GM12875 (cell line): ENCODE measurements at regions not wholly inside any gene's neighbourhood (a gene's known extent, or its start where the extent isn't known, plus 50 kb on each side); places are given as distances from the start of the nearest gene placed in this dataset.
A peak's percentile ranks its signal among the peaks of the same experiment; 100 is the strongest.

Source experiments
- H3K4me3 ChIP-seq: one replicate; pipeline ENCODE4 v1.5.1; 2011; ENCODE audit warnings: low read depth, low read length, control low read depth
- TF ChIP-seq, protein P1 (sequence below): IDR thresholded peaks from 2 replicates; pipeline ENCODE4 v1.5.1; 2011; ENCODE audit warnings: low read depth, mild to moderate bottlenecking, control low read depth, inconsistent platforms, low read length, moderate library complexity, borderline replicate concordance; ENCODE audit not compliant: insufficient read depth

DNA sequence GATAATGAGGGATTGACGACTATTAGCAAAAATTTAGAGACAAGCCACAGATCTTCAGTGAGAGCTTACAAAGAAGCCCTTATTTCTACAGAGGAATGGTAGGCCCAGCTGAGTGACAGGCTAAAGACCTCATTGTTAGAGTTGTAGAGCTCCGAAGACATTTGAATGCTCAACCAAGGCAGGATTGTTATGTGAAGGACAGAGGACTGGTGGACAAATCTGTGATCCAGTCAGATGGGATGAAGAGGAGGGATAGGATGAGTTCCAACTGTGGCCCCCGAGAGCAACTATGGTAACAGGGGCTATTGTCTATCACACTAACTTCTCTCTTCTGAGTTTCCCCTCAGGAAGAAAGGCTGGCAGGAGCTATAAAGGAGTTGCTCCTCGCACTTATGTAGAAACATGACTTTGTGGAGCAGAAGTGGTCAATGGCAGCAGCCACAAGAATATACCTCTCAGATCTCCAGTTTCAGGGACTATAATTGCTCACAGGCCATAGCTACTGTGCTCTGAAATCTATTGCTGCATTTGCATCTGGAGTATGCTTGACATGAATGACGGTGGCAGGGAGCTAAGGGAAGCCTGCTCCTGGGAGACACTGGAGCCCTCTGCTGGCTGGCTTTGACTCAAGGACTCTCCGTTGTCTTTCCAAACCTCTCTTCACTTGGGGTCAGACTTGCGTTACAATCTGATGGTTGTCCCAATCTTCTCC is 50.3 kb upstream of the GREB1L start:
- TF ChIP-seq, protein P1, sequence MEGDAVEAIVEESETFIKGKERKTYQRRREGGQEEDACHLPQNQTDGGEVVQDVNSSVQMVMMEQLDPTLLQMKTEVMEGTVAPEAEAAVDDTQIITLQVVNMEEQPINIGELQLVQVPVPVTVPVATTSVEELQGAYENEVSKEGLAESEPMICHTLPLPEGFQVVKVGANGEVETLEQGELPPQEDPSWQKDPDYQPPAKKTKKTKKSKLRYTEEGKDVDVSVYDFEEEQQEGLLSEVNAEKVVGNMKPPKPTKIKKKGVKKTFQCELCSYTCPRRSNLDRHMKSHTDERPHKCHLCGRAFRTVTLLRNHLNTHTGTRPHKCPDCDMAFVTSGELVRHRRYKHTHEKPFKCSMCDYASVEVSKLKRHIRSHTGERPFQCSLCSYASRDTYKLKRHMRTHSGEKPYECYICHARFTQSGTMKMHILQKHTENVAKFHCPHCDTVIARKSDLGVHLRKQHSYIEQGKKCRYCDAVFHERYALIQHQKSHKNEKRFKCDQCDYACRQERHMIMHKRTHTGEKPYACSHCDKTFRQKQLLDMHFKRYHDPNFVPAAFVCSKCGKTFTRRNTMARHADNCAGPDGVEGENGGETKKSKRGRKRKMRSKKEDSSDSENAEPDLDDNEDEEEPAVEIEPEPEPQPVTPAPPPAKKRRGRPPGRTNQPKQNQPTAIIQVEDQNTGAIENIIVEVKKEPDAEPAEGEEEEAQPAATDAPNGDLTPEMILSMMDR, result peak; percentile 66
- H3K4me3 ChIP-seq, result no peak overlapping the region
